CD4-positive, alpha-beta T cell treated with Interleukin-4 for 1 hour (primary cell): ENCODE measurements at regions not wholly inside any gene's neighbourhood (a gene's known extent, or its start where the extent isn't known, plus 50 kb on each side); places are given as distances from the start of the nearest gene placed in this dataset.

Experiments
- DNase-seq, 2 donors: peaks; one replicate each; pipeline ENCODE4 v3.0.0-alpha.2; 2020 to 2022

DNA sequence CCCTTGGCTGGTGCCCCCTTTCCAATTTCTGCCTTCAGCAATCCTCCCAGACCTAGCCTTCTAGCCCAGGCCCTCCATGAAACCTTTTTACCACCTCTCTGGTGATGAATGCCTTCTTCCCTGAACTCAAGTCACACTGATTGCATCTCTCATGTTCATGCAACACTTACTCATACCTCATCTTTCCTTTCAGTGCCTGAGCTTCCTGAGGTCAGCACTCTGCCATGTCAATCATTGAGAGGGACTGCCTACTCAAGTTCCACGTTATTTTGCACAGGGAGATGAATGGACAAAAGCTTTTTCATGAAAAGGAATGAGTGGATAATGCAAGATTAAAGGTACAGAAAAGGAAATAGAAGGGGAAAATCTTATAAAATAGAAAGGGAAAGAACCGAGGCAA, 60.1 kb upstream of the PLEKHG1 start:
- DNase-seq: no peak

DNA sequence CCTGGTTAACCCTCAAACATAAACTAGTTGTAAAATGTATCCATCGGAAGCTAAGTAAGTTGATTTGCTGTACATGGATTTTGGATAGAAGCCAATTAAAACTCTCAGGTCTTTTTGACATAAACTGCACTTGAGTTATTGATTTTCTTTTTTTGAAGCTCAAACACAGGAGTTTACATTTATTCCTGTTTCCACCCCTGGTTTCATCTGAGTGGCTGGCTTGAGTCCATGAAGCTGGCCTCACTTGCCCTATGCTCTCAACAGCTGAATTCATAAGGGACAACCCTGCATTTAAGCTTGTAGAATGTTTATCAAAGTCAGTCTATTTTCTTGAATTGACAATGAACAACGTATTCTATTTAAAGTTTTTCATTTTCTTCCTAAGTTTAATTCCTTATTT, 58.1 kb upstream of the PLEKHG1 start:
- no peak for DNase-seq

DNA sequence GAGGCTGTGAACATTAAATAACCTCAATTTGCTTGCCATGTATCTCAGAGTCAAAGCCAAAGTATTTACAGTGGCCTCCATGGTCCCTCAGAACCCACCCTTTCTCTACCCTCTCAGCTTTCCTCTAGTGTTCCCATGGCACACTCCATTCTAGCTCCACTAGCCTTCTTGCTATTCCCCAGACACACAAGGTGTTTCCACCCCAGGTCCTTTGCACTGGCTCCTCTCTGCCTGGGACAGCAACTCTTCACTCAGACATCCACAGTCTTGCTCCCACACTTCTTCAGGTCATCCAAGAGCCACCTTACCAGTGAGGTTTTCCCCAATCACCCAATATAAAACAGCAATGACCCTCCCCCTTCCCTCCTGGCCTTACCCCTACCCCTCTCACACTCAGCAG, 56.5 kb upstream of the PLEKHG1 start:
- no peak for DNase-seq

DNA sequence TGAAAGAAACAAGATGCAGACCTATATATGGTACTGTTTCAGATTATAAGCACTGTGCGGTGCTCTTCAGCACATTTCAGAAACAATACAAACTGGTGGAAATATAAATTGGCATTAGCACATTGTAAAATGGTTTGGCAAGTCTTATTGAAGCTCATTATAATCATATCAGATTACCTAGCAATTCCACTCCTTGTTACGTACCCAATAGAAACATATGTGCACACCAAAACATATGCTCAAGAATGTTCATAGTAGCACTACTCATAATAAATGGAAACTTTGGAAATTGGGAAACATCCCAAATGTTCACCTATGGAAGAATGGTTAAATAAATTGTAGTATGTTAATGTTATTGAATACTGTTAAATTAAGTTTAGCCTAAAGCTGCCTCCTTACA, 54.9 kb upstream of the PLEKHG1 start:
- DNase-seq: no peak

DNA sequence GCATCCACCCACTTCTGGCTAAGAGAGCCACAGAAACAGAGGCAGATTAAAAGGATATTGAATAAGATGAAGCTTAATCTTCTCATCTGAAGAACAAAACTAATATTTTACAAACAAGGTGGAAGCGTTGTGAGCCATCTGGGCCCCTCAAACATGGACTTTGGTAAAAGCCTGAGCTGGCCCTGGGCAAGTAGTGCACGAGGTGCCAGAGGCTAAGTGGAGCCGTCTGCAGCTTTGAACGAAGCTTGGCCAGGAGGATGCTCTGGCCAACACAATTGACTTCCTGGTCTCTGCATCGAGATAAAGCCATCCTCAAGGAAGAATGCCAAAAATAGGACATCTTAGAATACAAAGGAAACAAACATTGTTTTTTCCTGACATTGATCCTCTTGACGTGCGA, 53.2 kb upstream of the PLEKHG1 start:
- DNase-seq: no peak

DNA sequence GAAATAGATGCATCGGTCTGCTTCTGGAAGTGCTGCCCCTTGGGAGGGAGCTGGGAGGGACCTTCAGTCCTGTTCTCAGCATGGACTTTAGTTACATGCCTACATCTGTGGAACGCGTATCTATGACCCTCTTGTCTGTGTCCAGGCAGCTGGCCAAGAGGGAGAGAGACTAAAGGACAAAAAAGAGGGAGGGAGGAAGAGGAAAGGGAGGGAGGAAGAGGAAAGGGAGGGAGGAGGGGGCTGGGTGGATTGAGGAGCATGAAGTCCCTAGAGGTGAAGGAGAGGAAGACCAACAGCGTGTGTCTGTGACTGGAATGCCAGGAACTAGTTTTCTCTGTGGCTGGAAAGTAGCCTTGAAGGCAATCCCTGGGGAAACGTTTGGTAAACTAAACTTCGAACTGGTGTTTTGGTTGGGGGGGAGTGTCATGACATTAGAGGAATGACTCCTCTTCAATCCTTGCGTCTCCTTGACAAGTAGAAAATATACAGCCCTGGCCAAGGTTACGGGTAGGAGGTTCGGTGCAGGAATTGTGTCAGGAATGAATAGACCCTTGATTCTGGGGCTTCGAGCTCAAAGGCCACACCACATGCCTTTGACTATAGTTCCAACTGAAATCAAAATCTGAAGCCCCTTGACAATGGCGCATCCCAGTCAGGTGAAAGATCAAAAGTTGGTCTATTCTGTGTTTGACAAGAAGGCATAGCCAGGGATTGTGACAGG, 52.0 kb upstream of the PLEKHG1 start:
- DNase-seq: no peak

DNA sequence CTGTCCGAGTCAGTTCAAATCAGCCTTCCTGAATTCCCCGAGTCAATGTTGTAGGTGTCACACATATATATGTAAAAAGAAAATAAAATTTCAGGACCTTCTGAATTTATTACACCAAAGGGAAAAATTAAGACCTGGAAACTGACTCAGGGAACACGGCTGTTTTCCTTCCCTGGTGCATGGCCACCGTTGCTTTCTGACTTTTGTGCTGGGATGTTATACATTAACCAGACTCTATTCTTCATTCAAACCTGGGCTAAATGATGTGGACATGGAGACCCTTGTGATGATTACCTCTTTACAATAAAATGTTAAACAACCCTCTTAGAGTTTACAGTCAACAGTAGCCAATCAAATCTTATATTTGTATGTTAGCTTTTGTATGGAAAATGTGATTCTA, 51.4 kb upstream of the PLEKHG1 start:
- DNase-seq: no peak

DNA sequence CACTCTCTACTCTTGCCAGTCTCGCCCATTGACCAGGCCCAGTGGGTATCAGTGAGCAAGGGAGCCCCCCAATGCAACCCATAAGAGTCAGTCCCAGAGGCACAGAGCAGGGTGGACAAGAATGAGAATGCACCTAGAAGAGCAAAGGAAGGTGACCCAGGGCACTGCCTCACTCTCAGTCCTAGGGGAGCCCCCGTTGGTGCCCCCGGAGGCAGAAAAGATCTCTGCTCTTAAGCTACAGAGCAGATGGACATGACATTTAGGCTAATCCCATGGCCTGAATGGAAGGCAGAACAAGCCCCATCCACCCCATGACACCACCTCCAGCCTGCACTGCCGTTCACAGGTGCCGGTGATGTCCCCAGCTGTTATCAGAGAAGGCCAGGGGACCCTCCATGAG, 50.7 kb upstream of the PLEKHG1 start:
- no peak for DNase-seq

DNA sequence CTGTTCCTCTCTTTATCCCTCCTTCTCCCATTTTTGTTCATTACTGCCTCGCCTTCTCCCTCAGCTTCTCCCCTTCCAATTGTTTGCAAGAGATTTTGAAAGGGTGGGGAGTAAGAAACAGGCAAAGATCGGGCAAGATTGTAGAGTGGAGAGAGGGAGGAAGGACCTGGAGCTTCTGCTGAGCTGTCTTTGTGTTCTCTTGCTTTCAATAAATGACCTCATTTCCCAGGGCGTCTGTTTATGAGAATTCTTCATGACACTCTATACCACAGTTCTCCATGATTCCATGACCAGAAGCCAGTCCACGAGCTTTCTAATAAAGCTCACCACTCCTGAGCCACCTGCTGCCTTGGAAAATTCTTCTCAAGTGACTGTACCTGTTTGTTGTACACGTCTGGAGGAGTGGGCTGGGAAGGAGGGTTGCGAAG, 50.0 kb upstream of the PLEKHG1 start:
- no peak for DNase-seq
